Pancreas (tissue), 10 donors: ENCODE measurements at regions not wholly inside any gene's neighbourhood (a gene's known extent, or its start where the extent isn't known, plus 50 kb on each side); places are given as distances from the start of the nearest gene placed in this dataset.

Experiments used
- ATAC-seq, 4 donors: fragments of 200-7000 bp; cut with Tn5 transposase; one replicate each; pipeline versions ENCODE4 v1.8.0 to v1.9.1; 2020; ENCODE audit warnings: mild to moderate bottlenecking in 4 of 4, moderate library complexity in 4 of 4
- DNase-seq, 6 donors: peaks; one replicate each; pipeline ENCODE4 v3.0.0-alpha.2; 2020
- FAIRE-seq: peaks from 2 replicates; lab custom pipeline; 2012; peaks lifted over from hg19 to GRCh38; lab: Jason Lieb, UNC
- H3K27ac ChIP-seq, 4 donors: fragments of 200-600 bp; sonication (generic); 1 replicate in 3 of 4; 2 replicates in 1 of 4; pipeline versions ENCODE4 v1.5.0 to v1.8.0; 2020
- H3K27me3 ChIP-seq, 4 donors: fragments of 200-600 bp; one replicate each; pipeline ENCODE4 v1.8.0; 2021
- H3K36me3 ChIP-seq, 3 donors: fragments of 200-600 bp; sonication (generic) in 1 of 3; one replicate each; pipeline versions ENCODE4 v1.5.0 to v1.8.0; 2020 to 2021
- H3K4me1 ChIP-seq, 3 donors: fragments of 200-600 bp; one replicate each; pipeline ENCODE4 v1.8.0; 2021
- H3K4me3 ChIP-seq, 4 donors: fragments of 200-600 bp; sonication (generic) in 2 of 4; one replicate each; pipeline versions ENCODE4 v1.5.0 to v1.8.0; 2020 to 2021
- H3K9me3 ChIP-seq, 4 donors: fragments of 200-600 bp; one replicate each; pipeline ENCODE4 v1.8.0; 2021
- CTCF ChIP-seq, 4 donors: fragments of 200-600 bp; sonication (generic) in 3 of 4; IDR thresholded peaks; one replicate each; pipeline versions ENCODE4 v1.5.0 to v1.8.0; 2021; ENCODE audit warnings: antibody characterized with exemption in 4 of 4
- WGBS, 2 donors: extraction: QIAGEN DNeasy Blood & Tissue Kit; methylation state at CpG; one replicate each; pipeline ENCODE4 v1.1.7; 2013; 5-methylcytosine and 5-hydroxymethylcytosine counted together
- intact Hi-C, 3 donors: fragments of 100-400 bp; cut with DNase I; formaldehyde crosslinking; loops; one replicate each; pipeline versions ENCODE4 v1.11.1 to v1.14.2; 2022
- donor health status: healthy with polysubstance abuse.
- donor health status: DM: no; HTN: no; CAD: no; lungs with moderate emphysema.
- donor health status: DM: no; HTN: no; CAD: no.
- donor health status: control.
- donor health status: control.
- donor health status: Bipolar disorder and iron deficiency.
- donor health status: DM: yes; HTN: yes; CAD: no.
- donor health status: DM: no; HTN: no; CAD: no.
- donor health status: DM: no; HTN: no; CAD: no.
- donor health status: DM: yes; HTN: yes; CAD: no.

GRCh38 chr10:2870654-2871053 is 196.7 kb upstream of the PFKP start:
- TF ChIP-seq CTCF (IDR thresholded peaks at IDR 0.05): no peak
- no peaks in the 10 kb centered on the region for H3K4me1 ChIP-seq
- H3K36me3 ChIP-seq: no peaks in the 10 kb centered on the region
- ATAC-seq (no peak), FAIRE-seq (no peak), DNase-seq (no peak)
- 53 to 63% methylated on average over 4 of the region's 4 CpGs for WGBS, 2 donors
- no peaks in the 10 kb centered on the region for H3K9me3 ChIP-seq
- no peak overlapping the region for H3K27ac ChIP-seq
- no peaks in the 10 kb centered on the region for H3K27me3 ChIP-seq
- intact Hi-C loops: no loop called here
- no peak overlapping the region for H3K4me3 ChIP-seq

GRCh38 chr10:2867788-2868299 is 199.5 kb upstream of the PFKP start:
- FAIRE-seq: no peak
- H3K4me1 ChIP-seq: no peaks in the 10 kb centered on the region
- H3K4me3 ChIP-seq: no peak overlapping the region
- TF ChIP-seq CTCF (IDR thresholded peaks at IDR 0.05): no peak
- no peak overlapping the region for H3K27ac ChIP-seq
- no peaks in the 10 kb centered on the region for H3K9me3 ChIP-seq
- H3K36me3 ChIP-seq: no peaks in the 10 kb centered on the region
- DNase-seq: no peak
- intact Hi-C loops: no loop called here
- ATAC-seq: no peak
- peaks cover 0 to 4% (median 0%) of the 10 kb centered on the region in 4 donors for H3K27me3 ChIP-seq
- 65 to 75% methylated on average over 8 of the region's 8 CpGs for WGBS, 2 donors

GRCh38 chr10:2866569-2866968 is 200.8 kb upstream of the PFKP start:
- peaks cover 0 to 4% (median 0%) of the 10 kb centered on the region in 4 donors for H3K27me3 ChIP-seq
- no peak for TF ChIP-seq CTCF (IDR thresholded peaks at IDR 0.05)
- H3K27ac ChIP-seq: no peak overlapping the region
- no peak for ATAC-seq
- 41% methylated on average over 5 of the region's 5 CpGs for WGBS, 2 donors
- H3K36me3 ChIP-seq: no peaks in the 10 kb centered on the region
- intact Hi-C loops: no loop called here
- H3K9me3 ChIP-seq: no peaks in the 10 kb centered on the region
- FAIRE-seq: no peak
- H3K4me3 ChIP-seq: no peak overlapping the region
- H3K4me1 ChIP-seq: no peaks in the 10 kb centered on the region
- no peak for DNase-seq

- Histone ChIP-seq H3K9me3 (no peaks in the 10 kb centered on the region), H3K4me1 (no peaks in the 10 kb centered on the region), H3K27ac (no peak overlapping the region), H3K27me3 (peaks cover 0 to 4% (median 0%) of the 10 kb centered on the region in 4 donors), H3K36me3 (no peaks in the 10 kb centered on the region), H3K4me3 (no peak overlapping the region)
- DNase-seq (no peak), FAIRE-seq (no peak), ATAC-seq (no peak)
- no peak for TF ChIP-seq CTCF (IDR thresholded peaks at IDR 0.05)
- WGBS, 2 donors: 41 to 47% methylated on average over 6 of the region's 6 CpGs
- intact Hi-C loops: no loop called here
Measured at GRCh38 chr10:2861632-2862210, 205.6 kb upstream of the PFKP start.

GRCh38 chr10:2858452-2858851 is 208.9 kb upstream of the PFKP start:
- H3K9me3 ChIP-seq: no peaks in the 10 kb centered on the region
- FAIRE-seq (no peak), ATAC-seq (no peak), DNase-seq (no peak)
- peaks cover 0 to 1% (median under 1%) of the 10 kb centered on the region in 4 donors for H3K27me3 ChIP-seq
- 42 to 62% methylated on average over 2 of the region's 2 CpGs for WGBS, 2 donors
- H3K36me3 ChIP-seq: no peaks in the 10 kb centered on the region
- H3K27ac ChIP-seq: no peak overlapping the region
- no peak overlapping the region for H3K4me3 ChIP-seq
- no peaks in the 10 kb centered on the region for H3K4me1 ChIP-seq
- intact Hi-C loops: no loop called here
- no peak for TF ChIP-seq CTCF (IDR thresholded peaks at IDR 0.05)
